Rectal smooth muscle tissue (tissue), 1 donor: ENCODE measurements at regions not wholly inside any gene's neighbourhood (a gene's known extent, or its start where the extent isn't known, plus 50 kb on each side); places are given as distances from the start of the nearest gene placed in this dataset.

Experiments used
- H3K27ac ChIP-seq: one replicate; pipeline ENCODE4 v1.7.0; 2013; ENCODE audit warnings: low read depth, low read length, inconsistent platforms
- H3K27me3 ChIP-seq: one replicate; pipeline ENCODE4 v1.7.0; 2013; ENCODE audit warnings: low read length; ENCODE audit not compliant: control insufficient read depth, insufficient read depth
- H3K36me3 ChIP-seq: one replicate; pipeline ENCODE4 v1.7.0; 2013; ENCODE audit warnings: low read length; ENCODE audit not compliant: control insufficient read depth, insufficient read depth
- H3K4me1 ChIP-seq: one replicate; pipeline ENCODE4 v1.7.0; 2013; ENCODE audit warnings: low read length; ENCODE audit not compliant: control insufficient read depth, insufficient read depth
- H3K4me3 ChIP-seq: one replicate; pipeline ENCODE4 v1.7.0; 2013; ENCODE audit warnings: low read length
- H3K9ac ChIP-seq: one replicate; pipeline ENCODE4 v1.7.0; 2013; ENCODE audit warnings: low read length

DNA sequence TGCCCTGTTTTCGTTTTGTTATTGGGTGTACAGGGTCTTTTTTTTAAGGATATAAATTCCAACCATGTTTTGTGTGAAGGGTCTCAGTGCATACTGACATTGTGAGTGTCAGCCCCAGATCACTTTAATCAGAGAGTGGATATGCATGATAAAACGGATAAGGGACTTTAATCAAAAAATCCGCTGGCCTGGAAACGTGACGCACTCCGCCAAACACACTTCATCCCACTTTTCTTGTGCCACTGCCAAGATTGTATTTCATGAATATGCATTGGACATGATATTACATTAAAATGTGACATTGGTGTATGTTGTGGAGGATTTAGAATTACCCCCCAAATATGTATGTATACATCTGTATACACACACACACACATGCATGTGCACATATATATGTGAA is 273.1 kb downstream of the VRK1 start:
- H3K4me1 ChIP-seq: no peaks in the 10 kb centered on the region
- H3K36me3 ChIP-seq: no peaks in the 10 kb centered on the region
- H3K9ac ChIP-seq: no peak overlapping the region
- no peaks in the 10 kb centered on the region for H3K27me3 ChIP-seq
- H3K4me3 ChIP-seq: no peak overlapping the region
- no peak overlapping the region for H3K27ac ChIP-seq

GRCh38 chr14:97071177-97071576 is 274.0 kb downstream of the VRK1 start:
- Histone ChIP-seq H3K9ac (no peak overlapping the region), H3K36me3 (no peaks in the 10 kb centered on the region), H3K27me3 (no peaks in the 10 kb centered on the region), H3K4me1 (no peaks in the 10 kb centered on the region), H3K27ac (no peak overlapping the region), H3K4me3 (no peak overlapping the region)

GRCh38 chr14:97073622-97074021 is 276.4 kb downstream of the VRK1 start:
- H3K36me3 ChIP-seq: no peaks in the 10 kb centered on the region
- H3K4me3 ChIP-seq: no peak overlapping the region
- H3K4me1 ChIP-seq: no peaks in the 10 kb centered on the region
- no peak overlapping the region for H3K9ac ChIP-seq
- no peak overlapping the region for H3K27ac ChIP-seq
- H3K27me3 ChIP-seq: no peaks in the 10 kb centered on the region

DNA sequence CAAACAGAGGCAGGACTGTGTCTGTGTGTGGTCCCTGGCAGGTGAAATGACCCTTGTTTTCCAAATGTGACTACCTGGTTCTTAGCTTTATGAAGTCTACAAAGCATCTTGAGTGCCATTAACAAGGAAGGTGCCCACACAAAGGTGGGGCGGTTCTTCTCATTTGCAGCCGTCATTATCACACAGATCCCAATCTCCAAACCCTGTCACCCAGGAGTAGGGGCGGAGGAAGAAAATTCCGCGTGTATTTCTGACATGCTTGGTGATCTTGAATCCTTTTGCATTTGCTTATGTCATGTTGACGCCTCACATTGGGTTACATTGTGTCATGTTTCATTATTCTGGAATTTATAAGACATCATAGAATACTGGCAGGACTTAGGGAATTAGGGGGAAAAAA is 277.3 kb downstream of the VRK1 start:
- Histone ChIP-seq H3K27ac (no peak overlapping the region), H3K36me3 (no peaks in the 10 kb centered on the region)

DNA sequence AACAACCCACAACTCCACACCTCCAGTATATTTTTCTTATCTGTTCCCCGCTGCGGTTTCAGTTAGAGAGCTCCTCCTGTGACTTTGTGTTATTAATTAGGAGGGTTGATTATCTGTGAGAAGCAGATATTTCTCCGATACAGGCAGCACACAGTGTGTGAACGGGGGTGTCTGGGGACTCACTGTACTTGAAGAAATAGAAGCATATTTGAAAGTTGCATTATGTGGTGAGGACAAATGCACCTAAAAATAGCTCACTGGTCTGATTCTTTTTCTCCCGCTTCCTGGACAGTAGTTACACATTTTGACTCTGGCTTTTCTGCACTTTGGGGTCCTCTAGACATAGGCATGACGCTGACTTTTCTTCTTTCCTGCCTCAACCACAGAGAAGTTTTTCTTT is 277.7 kb downstream of the VRK1 start:
- Histone ChIP-seq H3K9ac (no peak overlapping the region), H3K4me3 (no peak overlapping the region), H3K27me3 (no peaks in the 10 kb centered on the region), H3K4me1 (no peaks in the 10 kb centered on the region), H3K27ac (no peak overlapping the region), H3K36me3 (no peaks in the 10 kb centered on the region)

More for the DNA sequence above, 277.3 kb downstream of the VRK1 start:
- Histone ChIP-seq H3K4me1 (no peaks in the 10 kb centered on the region), H3K27me3 (no peaks in the 10 kb centered on the region), H3K9ac (no peak overlapping the region), H3K4me3 (no peak overlapping the region)

DNA sequence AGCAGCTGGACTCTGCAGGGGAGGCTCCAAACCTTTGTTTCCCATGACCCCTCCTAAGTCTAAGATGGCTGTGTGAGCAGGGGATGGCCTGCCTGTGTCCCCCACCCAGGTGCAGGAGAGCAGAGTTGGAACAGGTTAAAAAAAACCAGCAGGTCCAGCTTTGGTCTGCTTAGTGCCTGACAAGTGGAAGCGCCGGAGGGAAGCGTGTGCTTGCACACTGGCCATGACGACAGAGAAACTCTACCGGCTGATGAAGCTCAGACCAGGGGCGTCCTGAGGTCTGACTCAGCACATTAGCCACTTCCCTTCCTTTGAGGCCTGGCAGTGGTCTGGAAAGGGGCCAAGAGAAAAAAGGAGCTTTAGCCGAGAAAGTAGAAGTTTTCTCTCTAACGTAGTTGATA is 280.1 kb downstream of the VRK1 start:
- Histone ChIP-seq H3K4me3 (no peak overlapping the region), H3K4me1 (no peaks in the 10 kb centered on the region), H3K9ac (no peak overlapping the region), H3K36me3 (no peaks in the 10 kb centered on the region), H3K27ac (no peak overlapping the region), H3K27me3 (no peaks in the 10 kb centered on the region)

DNA sequence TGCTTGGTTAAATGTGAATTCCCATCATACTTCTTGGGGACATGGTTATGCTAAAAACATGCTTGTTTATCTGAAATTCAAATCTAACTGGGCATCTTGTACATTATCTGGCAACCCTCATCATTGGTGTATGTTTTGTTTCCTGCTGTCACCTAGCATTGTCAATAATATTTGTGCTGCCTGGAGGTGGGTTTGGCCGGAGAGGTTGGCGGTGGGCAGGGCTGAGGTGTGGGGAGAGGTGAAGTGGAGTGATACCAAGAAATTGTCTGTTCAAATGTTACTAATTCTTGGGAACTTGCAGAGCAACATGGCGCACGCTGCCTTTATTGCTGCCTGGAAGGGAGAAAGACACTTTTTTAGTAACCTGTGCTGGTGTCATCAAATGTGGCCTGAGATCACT is 280.5 kb downstream of the VRK1 start:
- Histone ChIP-seq H3K4me1 (no peaks in the 10 kb centered on the region), H3K27ac (no peak overlapping the region), H3K4me3 (no peak overlapping the region), H3K36me3 (no peaks in the 10 kb centered on the region), H3K9ac (no peak overlapping the region), H3K27me3 (no peaks in the 10 kb centered on the region)

DNA sequence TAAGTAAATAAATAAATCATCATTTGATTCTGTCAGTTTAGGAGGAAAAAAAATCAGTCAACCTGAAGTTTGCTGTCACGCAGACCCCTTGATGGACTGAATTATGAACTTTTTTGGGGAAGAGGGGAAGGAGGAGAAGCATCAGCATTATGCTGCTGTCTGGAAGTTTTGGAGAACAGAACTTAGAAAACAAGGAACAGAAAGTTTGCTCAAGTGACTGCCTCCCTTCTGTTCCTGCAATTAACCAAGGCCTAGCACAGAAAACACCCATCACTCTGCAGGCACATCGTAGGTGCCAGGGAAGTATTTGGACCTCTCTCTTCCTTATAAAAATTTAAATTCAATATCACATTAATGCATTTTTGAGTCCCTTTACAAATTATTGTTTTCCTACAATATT is 283.8 kb downstream of the VRK1 start:
- H3K27me3 ChIP-seq: no peaks in the 10 kb centered on the region
- H3K36me3 ChIP-seq: no peaks in the 10 kb centered on the region
- H3K9ac ChIP-seq: no peak overlapping the region
- H3K27ac ChIP-seq: no peak overlapping the region
- no peak overlapping the region for H3K4me3 ChIP-seq
- no peaks in the 10 kb centered on the region for H3K4me1 ChIP-seq

- Histone ChIP-seq H3K36me3 (no peaks in the 10 kb centered on the region), H3K27me3 (no peaks in the 10 kb centered on the region), H3K9ac (no peak overlapping the region), H3K4me3 (no peak overlapping the region), H3K27ac (no peak overlapping the region), H3K4me1 (no peaks in the 10 kb centered on the region)
Observed at GRCh38 chr14:97095269-97095668, 298.1 kb downstream of the VRK1 start.

- no peaks in the 10 kb centered on the region for H3K27me3 ChIP-seq
- no peak overlapping the region for H3K9ac ChIP-seq
- H3K36me3 ChIP-seq: no peaks in the 10 kb centered on the region
- no peak overlapping the region for H3K27ac ChIP-seq
- H3K4me3 ChIP-seq: no peak overlapping the region
- H3K4me1 ChIP-seq: no peaks in the 10 kb centered on the region
Observed at GRCh38 chr14:97097296-97097695, 300.1 kb downstream of the VRK1 start.

DNA sequence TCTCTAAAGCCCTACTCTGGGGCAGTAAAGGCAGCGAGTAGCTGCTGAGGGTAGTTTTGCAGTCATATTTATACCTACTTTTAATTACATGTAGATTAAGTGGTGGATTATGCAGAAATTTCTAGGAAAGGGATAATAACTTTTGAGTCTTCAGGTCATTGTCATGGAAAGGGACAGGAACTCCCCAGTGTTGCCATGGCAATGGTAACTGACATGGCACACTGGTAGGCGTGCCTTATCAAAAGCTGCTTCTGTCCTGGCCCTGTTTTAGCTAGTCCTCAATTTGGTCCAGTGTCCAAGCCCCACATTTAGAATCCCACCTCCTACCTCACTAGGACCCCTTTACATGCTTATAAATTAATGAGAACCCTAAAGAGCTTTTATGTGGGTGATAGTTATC is 303.1 kb downstream of the VRK1 start:
- Histone ChIP-seq H3K36me3 (no peaks in the 10 kb centered on the region), H3K4me3 (no peak overlapping the region), H3K27me3 (no peaks in the 10 kb centered on the region), H3K27ac (no peak overlapping the region), H3K4me1 (no peaks in the 10 kb centered on the region), H3K9ac (no peak overlapping the region)

DNA sequence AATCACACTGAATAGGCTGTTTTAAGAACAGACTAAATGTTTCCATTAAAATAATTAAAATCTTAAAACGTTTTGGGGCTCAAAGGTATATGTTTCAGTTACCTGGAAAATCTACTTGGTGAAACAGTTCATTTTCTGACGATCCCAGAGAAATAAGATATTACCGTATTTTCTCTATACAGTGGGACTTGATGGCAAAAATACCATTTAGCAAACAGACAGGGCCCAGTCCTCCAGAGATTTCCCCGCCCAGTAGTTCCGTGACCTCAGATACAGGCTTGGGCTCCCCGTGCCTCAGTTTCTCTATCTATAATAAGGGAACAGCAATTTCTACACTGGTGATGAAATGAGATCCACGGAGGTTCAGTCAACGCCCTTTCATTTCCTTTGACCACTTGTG is 304.4 kb downstream of the VRK1 start:
- Histone ChIP-seq H3K9ac (no peak overlapping the region), H3K27ac (no peak overlapping the region), H3K4me1 (no peaks in the 10 kb centered on the region), H3K4me3 (no peak overlapping the region), H3K36me3 (no peaks in the 10 kb centered on the region), H3K27me3 (no peaks in the 10 kb centered on the region)

- H3K36me3 ChIP-seq: no peaks in the 10 kb centered on the region
- no peaks in the 10 kb centered on the region for H3K27me3 ChIP-seq
- no peak overlapping the region for H3K9ac ChIP-seq
- H3K4me3 ChIP-seq: no peak overlapping the region
- no peak overlapping the region for H3K27ac ChIP-seq
- no peaks in the 10 kb centered on the region for H3K4me1 ChIP-seq
Observed at GRCh38 chr14:97104029-97104428, 306.8 kb downstream of the VRK1 start.

DNA sequence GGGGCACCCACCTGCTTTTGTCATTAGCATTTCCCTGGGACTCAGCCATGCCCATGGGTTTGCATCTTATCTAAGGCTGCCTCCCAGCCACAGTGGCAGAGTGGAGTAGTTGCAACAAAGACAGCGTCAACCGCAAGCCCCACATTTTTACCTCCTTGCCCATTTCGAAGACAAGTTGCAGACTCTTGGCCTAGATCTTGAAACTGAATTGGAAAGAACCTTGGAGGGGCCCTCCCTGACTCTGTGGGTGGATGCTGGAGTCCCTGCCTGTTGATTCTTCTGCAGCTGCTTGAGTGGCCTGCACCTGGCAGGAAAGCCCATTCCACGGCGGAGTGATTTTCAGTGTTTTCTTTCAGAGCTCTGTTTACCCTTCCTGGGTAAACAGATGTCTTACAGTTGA is 309.0 kb downstream of the VRK1 start:
- Histone ChIP-seq H3K27me3 (no peaks in the 10 kb centered on the region), H3K36me3 (no peaks in the 10 kb centered on the region), H3K9ac (no peak overlapping the region), H3K4me3 (no peak overlapping the region), H3K27ac (no peak overlapping the region), H3K4me1 (no peaks in the 10 kb centered on the region)
